K562 (cell line): ENCODE measurements at regions not wholly inside any gene's neighbourhood (a gene's known extent, or its start where the extent isn't known, plus 50 kb on each side); places are given as distances from the start of the nearest gene placed in this dataset.

ENCODE experiments used
- ATAC-seq: fragments of 200-7000 bp; cut with Tn5 transposase; 3 replicates; pipeline ENCODE4 v1.9.1; 2020; ENCODE audit warnings: moderate library complexity
- BruUV-seq: library from RNA; stranded (reverse); fragments of 400-500 nt; replicated peaks from 2 replicates; lab custom pipeline; 2021; lab: Mats Ljungman, UMichigan
- CTCF ChIA-PET: fragments of 300-600 bp; formaldehyde crosslinking; extraction: SDS; loops from one replicate; lab custom pipeline; 2021; ENCODE audit warnings: low intra/inter-chr PET ratio; lab: Yijun Ruan, JAX
- POLR2A ChIA-PET: fragments of 300-600, 350-650 bp; sonication (Branson Sonifier 250); formaldehyde crosslinking; extraction: SDS; loops from one replicate; lab custom pipeline; 2021; ENCODE audit warnings: antibody characterized with exemption, inconsistent platforms; lab: Yijun Ruan, JAX
- DNase-seq, 4 experiments: peaks; one replicate each; pipeline versions ENCODE4 v3.0.0 to v3.0.0-alpha.2; 2011 to 2018; ENCODE audit warnings: low spot score in 3 of 4, mixed read lengths in 3 of 4; ENCODE audit errors: extremely low read depth in 1 of 4
- FAIRE-seq: peaks from 2 replicates; lab custom pipeline; 2011; peaks lifted over from hg19 to GRCh38; lab: Jason Lieb, UNC
- H2AFZ ChIP-seq: 2 replicates; pipeline ENCODE4 v1.6.0; 2011; ENCODE audit warnings: low read depth, low read length, control low read depth, inconsistent platforms
- H3K27ac ChIP-seq: fragments of 200-600 bp; 3 replicates; pipeline ENCODE4 v1.8.0; 2011; ENCODE audit warnings: low read depth, mild to moderate bottlenecking, control low read depth, inconsistent platforms, low read length, moderate library complexity, mixed read lengths; ENCODE audit errors: extremely low read depth
- H3K27me3 ChIP-seq, 2 experiments: fragments of 300-600 bp in 1 of 2; 2 replicates in 1 of 2; 3 replicates in 1 of 2; pipeline versions ENCODE4 v1.6.0 to v1.8.0; 2011; ENCODE audit warnings: inconsistent platforms in 2 of 2, low read length in 2 of 2, mild to moderate bottlenecking in 1 of 2, mixed read lengths in 1 of 2, moderate library complexity in 1 of 2; ENCODE audit not compliant: control insufficient read depth in 2 of 2, insufficient read depth in 2 of 2
- H3K36me3 ChIP-seq: fragments of 300-600 bp; 3 replicates; pipeline ENCODE4 v1.8.0; 2011; ENCODE audit warnings: mild to moderate bottlenecking, low read length, inconsistent platforms; ENCODE audit not compliant: control insufficient read depth, insufficient read depth
- H3K4me1 ChIP-seq, 2 experiments: fragments of 200-600 bp in 1 of 2; replicated peaks in 1 of 2; 2 replicates in 1 of 2; 3 replicates in 1 of 2; pipeline versions ENCODE4 v1.5.1 to v1.8.0; 2011; ENCODE audit warnings: inconsistent platforms in 2 of 2, low read length in 2 of 2, mild to moderate bottlenecking in 1 of 2, mixed read lengths in 1 of 2, moderate library complexity in 1 of 2; ENCODE audit not compliant: control insufficient read depth in 2 of 2, insufficient read depth in 2 of 2
- H3K4me2 ChIP-seq: 2 replicates; pipeline ENCODE4 v1.6.1; 2011; ENCODE audit warnings: low read length, control low read depth, inconsistent platforms, mixed read lengths; ENCODE audit not compliant: insufficient read depth
- H3K4me3 ChIP-seq: fragments of 200-600 bp; sonication (generic), shearing (Covaris generic); 2 replicates; pipeline ENCODE4 v1.5.1; 2016; ENCODE audit warnings: control low read depth, inconsistent platforms
- H3K79me2 ChIP-seq: fragments of 200-600 bp; 3 replicates; pipeline ENCODE4 v1.8.0; 2011; ENCODE audit warnings: low read length, inconsistent platforms; ENCODE audit not compliant: control insufficient read depth, insufficient read depth
- H3K9ac ChIP-seq, 2 experiments: 2 replicates each; pipeline versions ENCODE4 v1.6.0 to v1.6.1; 2011; ENCODE audit warnings: low read depth in 2 of 2, low read length in 2 of 2, control low read depth in 1 of 2, inconsistent platforms in 1 of 2, mild to moderate bottlenecking in 1 of 2, mixed read lengths in 1 of 2; ENCODE audit not compliant: insufficient read depth in 1 of 2
- H3K9me1 ChIP-seq: one replicate; pipeline ENCODE4 v1.6.0; 2011; ENCODE audit warnings: inconsistent platforms, mild to moderate bottlenecking, low read length, moderate library complexity; ENCODE audit not compliant: control insufficient read depth, insufficient read depth
- H3K9me3 ChIP-seq: replicated peaks from 2 replicates; pipeline ENCODE4 v1.5.1; 2011; ENCODE audit warnings: low read depth, low read length, inconsistent platforms; ENCODE audit not compliant: control insufficient read depth, insufficient read depth
- H4K20me1 ChIP-seq: replicated peaks from 2 replicates; pipeline ENCODE4 v1.6.1; 2011; ENCODE audit warnings: low read length, inconsistent platforms, mixed read lengths; ENCODE audit not compliant: control insufficient read depth, insufficient read depth
- ATF1 ChIP-seq, 2 experiments: fragments of 450-650 bp in 1 of 2; IDR thresholded peaks; 2 replicates each; pipeline ENCODE4 v1.6.1; 2016; ENCODE audit warnings: missing compliant biosample characterization in 1 of 2, missing genetic modification characterization in 1 of 2
- OTX1 ChIP-seq: fragments of 450-650 bp; formaldehyde crosslinking; IDR thresholded peaks from 2 replicates; pipeline ENCODE4 v1.4.0; 2022; ENCODE audit warnings: mild to moderate bottlenecking
- POLR2A ChIP-seq: fragments of 450-650 bp; conservative IDR thresholded peaks from 2 replicates; pipeline ENCODE4 v1.6.1; 2016
- XRCC3 ChIP-seq: fragments of 450-650 bp; IDR thresholded peaks from 2 replicates; pipeline ENCODE4 v1.6.1; 2017; ENCODE audit warnings: mild to moderate bottlenecking, moderate library complexity
- ZBTB40 ChIP-seq, 2 experiments: fragments of 450-650 bp in 1 of 2; sonication (generic) in 1 of 2; formaldehyde crosslinking in 1 of 2; IDR thresholded peaks; 2 replicates each; pipeline versions ENCODE4 v1.7.1 to v1.9.0; 2016 to 2022; ENCODE audit warnings: inconsistent platforms in 1 of 2, mild to moderate bottlenecking in 1 of 2, missing genetic modification reagents in 1 of 2
- ZBTB7A ChIP-seq: IDR thresholded peaks from 2 replicates; pipeline ENCODE4 v1.6.1; 2011; ENCODE audit warnings: low read depth, mild to moderate bottlenecking, low read length, moderate library complexity, borderline replicate concordance; ENCODE audit not compliant: control insufficient read depth
- ZNF12 ChIP-seq: sonication (generic); formaldehyde crosslinking; IDR thresholded peaks from 2 replicates; pipeline ENCODE4 v1.4.0; 2020; ENCODE audit warnings: mild to moderate bottlenecking, missing genetic modification reagents
- WGBS: fragments of 100-300 bp; shearing (Covaris generic); methylation state at CpG from one replicate; pipeline ENCODE4 v1.1.6; 2016; ENCODE audit warnings: low coverage, mixed read lengths; ENCODE audit not compliant: insufficient coverage; ENCODE audit errors: missing lambda C conversion rate; 5-methylcytosine and 5-hydroxymethylcytosine counted together
- in situ Hi-C: fragments of 300-500 bp; cut with MboI; formaldehyde crosslinking; loops from 4 replicates; pipeline ENCODE4 v1.15.0; 2018; ENCODE audit warnings: inconsistent platforms, mixed read lengths
- intact Hi-C: fragments of 100-400 bp; cut with micrococcal nuclease; formaldehyde crosslinking; loops from 2 replicates; pipeline ENCODE4 v1.14.2; 2022

- Histone ChIP-seq H3K36me3 (no peaks in the 10 kb centered on the region), H3K9me3 (no peaks in the 10 kb centered on the region), H3K79me2 (no peaks in the 10 kb centered on the region), H3K9me1 (no peaks in the 10 kb centered on the region), H3K27me3 (peaks cover 3 to 18% of the 10 kb centered on the region in 2 experiments; a peak in 2 of 5 replicates), H3K4me1 (no peaks in the 10 kb centered on the region), H3K4me3 (no peak overlapping the region), H3K27ac (no peak overlapping the region), H3K4me2 (no peak overlapping the region), H3K9ac (no peak overlapping the region), H4K20me1 (no peaks in the 10 kb centered on the region), H2AFZ (no peak overlapping the region)
- intact Hi-C loops: no loop called here
- TF ChIP-seq ZNF12 (no peak), XRCC3 (no peak), ATF1 (CRISPR knock-in tag; IDR thresholded peaks at IDR 0.05) (no peak), ATF1 (tag; IDR thresholded peaks at IDR 0.05) (no peak), ZBTB40 (IDR thresholded peaks at IDR 0.05) (no peak), ZBTB40 (CRISPR knock-in tag; IDR thresholded peaks at IDR 0.05) (no peak), ZBTB7A (no peak), POLR2A (no peak), OTX1 (CRISPR knock-in tag) (no peak)
- no TSS peak for BruUV-seq
- FAIRE-seq: no peak
- ChIA-PET POLR2A (no interaction called here), CTCF (no interaction called here)
- no peak for DNase-seq
- in situ Hi-C loops: no loop called here
- no peak for ATAC-seq
- WGBS: under 1% methylated on average over 8 of the region's 8 CpGs
Observed at GRCh38 chr7:153537271-153537670, 514.9 kb upstream of the DPP6 start.
